A673 (cell line): ENCODE measurements at regions not wholly inside any gene's neighbourhood (a gene's known extent, or its start where the extent isn't known, plus 50 kb on each side); places are given as distances from the start of the nearest gene placed in this dataset.

Experiments used
- BruUV-seq: library from RNA; stranded (reverse); fragments of 400-500 nt; replicated peaks from 2 replicates; lab custom pipeline; 2021; lab: Mats Ljungman, UMichigan
- CTCF ChIA-PET: fragments of 300-600 bp; sonication (Branson Sonifier 250); formaldehyde crosslinking; loops from one replicate; lab custom pipeline; 2022; ENCODE audit warnings: antibody characterized with exemption; lab: Charles Lee
- POLR2A ChIA-PET: fragments of 300-600 bp; sonication (Branson Sonifier 250); formaldehyde crosslinking; loops from one replicate; lab custom pipeline; 2022; ENCODE audit warnings: antibody characterized with exemption; ENCODE audit not compliant: low non-redundant PET; lab: Charles Lee
- DNase-seq: peaks from one replicate; pipeline ENCODE4 v3.0.0-alpha.2; 2015; ENCODE audit warnings: low spot score
- H3K27ac ChIP-seq: fragments of 200-600 bp; sonication (generic); 2 replicates; pipeline ENCODE4 v1.5.1; 2016; ENCODE audit warnings: mixed run types, low read depth, mild to moderate bottlenecking, mixed read lengths, antibody characterized with exemption, low read length; ENCODE audit not compliant: poor library complexity, severe bottlenecking
- H3K27me3 ChIP-seq: fragments of 200-600 bp; sonication (generic); replicated peaks from 2 replicates; pipeline ENCODE4 v1.6.1; 2017; ENCODE audit warnings: mixed run types, low read depth, mild to moderate bottlenecking, mixed read lengths, antibody characterized with exemption, low read length; ENCODE audit not compliant: insufficient read depth, poor library complexity
- H3K36me3 ChIP-seq: fragments of 200-600 bp; sonication (generic); 2 replicates; pipeline ENCODE4 v1.6.1; 2016; ENCODE audit warnings: mixed run types, mild to moderate bottlenecking, mixed read lengths, antibody characterized with exemption, low read length; ENCODE audit not compliant: insufficient read depth, poor library complexity, severe bottlenecking
- H3K4me1 ChIP-seq: fragments of 200-600 bp; sonication (generic); 2 replicates; pipeline ENCODE4 v1.6.1; 2017; ENCODE audit warnings: mixed run types, mild to moderate bottlenecking, mixed read lengths, antibody characterized with exemption, low read length; ENCODE audit not compliant: insufficient read depth, poor library complexity, severe bottlenecking
- H3K4me3 ChIP-seq: fragments of 200-600 bp; sonication (generic); 2 replicates; pipeline ENCODE4 v1.5.1; 2016; ENCODE audit warnings: low read depth, mixed run types, mild to moderate bottlenecking, mixed read lengths, low read length; ENCODE audit not compliant: poor library complexity, severe bottlenecking
- H3K9me3 ChIP-seq: fragments of 200-600 bp; sonication (generic); 2 replicates; pipeline ENCODE4 v1.6.1; 2016; ENCODE audit warnings: mixed run types, low read depth, mild to moderate bottlenecking, mixed read lengths, antibody characterized with exemption, low read length; ENCODE audit not compliant: poor library complexity, severe bottlenecking
- CTCF ChIP-seq: fragments of 300-800, 200-600 bp; sonication (generic); conservative IDR thresholded peaks from 2 replicates; pipeline ENCODE4 v1.5.1; 2017; ENCODE audit warnings: low read depth, mild to moderate bottlenecking, antibody characterized with exemption, low read length, moderate library complexity, mixed read lengths
- EZH2 ChIP-seq: fragments of 200-600 bp; sonication (generic); IDR thresholded peaks from 2 replicates; pipeline ENCODE4 v1.6.1; 2017; ENCODE audit warnings: borderline replicate concordance, low read depth, mild to moderate bottlenecking, mixed read lengths, antibody characterized with exemption, low read length; ENCODE audit not compliant: poor library complexity, severe bottlenecking
- intact Hi-C: fragments of 100-400 bp; cut with micrococcal nuclease; formaldehyde crosslinking; loops from one replicate; pipeline ENCODE4 v1.10.0; 2022; ENCODE audit not compliant: unreplicated experiment

- Histone ChIP-seq H3K27ac (no peak overlapping the region), H3K27me3 (no peaks in the 10 kb centered on the region), H3K4me1 (no peaks in the 10 kb centered on the region), H3K36me3 (no peaks in the 10 kb centered on the region), H3K4me3 (no peak overlapping the region), H3K9me3 (no peaks in the 10 kb centered on the region)
- intact Hi-C loops = no loop called here
- no TSS peak for BruUV-seq
- CTCF ChIA-PET = no interaction called here
- POLR2A ChIA-PET = no interaction called here
- peak; percentile 71 for DNase-seq
- TF ChIP-seq CTCF (no peak), EZH2 (no peak)
Measured at GRCh38 chr6:11380969-11381744, 148.7 kb upstream of the NEDD9 start.

DNA sequence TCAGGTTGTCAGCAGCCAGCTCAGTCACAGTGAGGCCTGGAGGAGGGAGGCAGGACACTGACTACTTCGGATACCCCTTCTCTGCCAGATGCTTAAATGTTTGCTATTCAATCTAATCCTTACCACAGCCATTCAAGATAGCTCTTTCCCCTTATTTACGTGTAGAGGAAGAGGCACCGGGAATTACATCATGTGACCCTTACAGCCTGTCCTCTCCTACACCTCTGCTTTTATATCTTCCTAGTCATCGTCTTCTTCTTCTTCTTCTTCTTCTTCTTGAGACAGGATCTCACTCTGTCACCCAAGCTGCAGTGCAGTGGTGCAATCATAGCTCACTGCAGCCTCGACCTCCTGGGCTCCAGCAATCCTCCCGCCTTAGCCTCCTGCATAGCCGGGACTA, 148.1 kb upstream of the NEDD9 start:
- no peak overlapping the region for H3K27ac ChIP-seq
- TF ChIP-seq EZH2 = no peak
- H3K27me3 ChIP-seq = no peaks in the 10 kb centered on the region
- DNase-seq = no peak
- ChIA-PET POLR2A (no interaction called here), CTCF (no interaction called here)
- no TSS peak for BruUV-seq
- H3K9me3 ChIP-seq = no peaks in the 10 kb centered on the region
- intact Hi-C loops = no loop called here
- H3K4me3 ChIP-seq = no peak overlapping the region
- H3K36me3 ChIP-seq = no peaks in the 10 kb centered on the region
- no peaks in the 10 kb centered on the region for H3K4me1 ChIP-seq

- H3K36me3 ChIP-seq = no peaks in the 10 kb centered on the region
- POLR2A ChIA-PET = interaction anchor here (0.7 kb wide), 1 partner anchor 50 kb away, joined by 3 read pairs; no protein-coding TSS in a partner anchor
Measured at GRCh38 chr6:11379805-11380204, 147.3 kb upstream of the NEDD9 start.

More at GRCh38 chr6:11379805-11380204, 147.3 kb upstream of the NEDD9 start:
- BruUV-seq = no TSS peak
- intact Hi-C loops = no loop called here
- Histone ChIP-seq H3K27me3 (no peaks in the 10 kb centered on the region), H3K27ac (no peak overlapping the region), H3K4me1 (no peaks in the 10 kb centered on the region), H3K4me3 (no peak overlapping the region), H3K9me3 (no peaks in the 10 kb centered on the region)
- TF ChIP-seq CTCF = no peak
- TF ChIP-seq EZH2 = no peak
- CTCF ChIA-PET = no interaction called here
- no peak for DNase-seq
